Cerebellar nuclear complex (tissue), 1 donor: ENCODE measurements at regions not wholly inside any gene's neighbourhood (a gene's known extent, or its start where the extent isn't known, plus 50 kb on each side); places are given as distances from the start of the nearest gene placed in this dataset.
"Not testable (repeated sequence)": the region's sequence is repeated elsewhere in the genome, so short reads cannot be mapped to it uniquely, and the experiment has no call there.

Experiments
- DNase-seq, 2 experiments: peaks; one replicate each; lab custom pipeline; 2025; lab: John Stamatoyannopoulos, UW

GRCh38 chr5:106818552-106818951 lies 852.2 kb downstream of the EFNA5 start:
- DNase-seq = no peak

GRCh38 chr5:106814961-106815360 lies 855.8 kb downstream of the EFNA5 start:
- no peak for DNase-seq

- DNase-seq = no peak
Measured at GRCh38 chr5:106801554-106801953, 869.2 kb downstream of the EFNA5 start.

- no peak for DNase-seq
Measured at GRCh38 chr5:106797996-106798395, 872.7 kb downstream of the EFNA5 start.

- DNase-seq = no peak
Measured at GRCh38 chr5:106796081-106796480, 874.7 kb downstream of the EFNA5 start.

- DNase-seq = no peak
Measured at GRCh38 chr5:106784846-106785245, 885.9 kb downstream of the EFNA5 start.

GRCh38 chr5:106780355-106780754 lies 890.4 kb downstream of the EFNA5 start:
- no peak for DNase-seq

GRCh38 chr5:106776515-106776914 lies 894.2 kb downstream of the EFNA5 start:
- DNase-seq = not testable (repeated sequence)

GRCh38 chr5:106768392-106768791 lies 902.3 kb downstream of the EFNA5 start:
- DNase-seq = no peak

GRCh38 chr5:106766916-106767315 lies 903.8 kb downstream of the EFNA5 start:
- no peak for DNase-seq

- no peak for DNase-seq
Measured at GRCh38 chr5:106759581-106759980, 911.2 kb downstream of the EFNA5 start.

GRCh38 chr5:106759152-106759551 lies 911.6 kb downstream of the EFNA5 start:
- DNase-seq = no peak

- DNase-seq = no peak
Measured at GRCh38 chr5:106757672-106758071, 913.1 kb downstream of the EFNA5 start.

GRCh38 chr5:106755789-106756188 lies 914.9 kb downstream of the EFNA5 start:
- DNase-seq = no peak

GRCh38 chr5:106755066-106755465 lies 915.7 kb downstream of the EFNA5 start:
- DNase-seq = no peak

GRCh38 chr5:106749826-106750225 lies 920.9 kb downstream of the EFNA5 start:
- DNase-seq = no peak

GRCh38 chr5:106739127-106739526 lies 931.6 kb downstream of the EFNA5 start:
- no peak for DNase-seq

GRCh38 chr5:106737111-106737510 lies 933.6 kb downstream of the EFNA5 start:
- no peak for DNase-seq

GRCh38 chr5:106732624-106733023 lies 938.1 kb downstream of the EFNA5 start:
- DNase-seq = no peak

GRCh38 chr5:106730912-106731311 lies 939.8 kb downstream of the EFNA5 start:
- DNase-seq = no peak

GRCh38 chr5:106730506-106730905 lies 940.2 kb downstream of the EFNA5 start:
- DNase-seq = no peak

- no peak for DNase-seq
Measured at GRCh38 chr5:106728208-106728607, 942.5 kb downstream of the EFNA5 start.

- DNase-seq = no peak
Measured at GRCh38 chr5:106727071-106727470, 943.7 kb downstream of the EFNA5 start.

GRCh38 chr5:106720367-106720766 lies 950.4 kb downstream of the EFNA5 start:
- DNase-seq = no peak

GRCh38 chr5:106699796-106700195 lies 970.9 kb downstream of the EFNA5 start:
- no peak for DNase-seq
